ENCODE measurements at regions not wholly inside any gene's neighbourhood (a gene's known extent, or its start where the extent isn't known, plus 50 kb on each side); places are given as distances from the start of the nearest gene placed in this dataset.

GRCh38 chr3:40593351-40593750 lies 68.6 kb downstream of the ZNF621 start:
- ATAC-seq (no peak), DNase-seq (no peak)

GRCh38 chr3:40597441-40597840 lies 72.7 kb downstream of the ZNF621 start:
- ATAC-seq, result no peak
- no peak for DNase-seq

GRCh38 chr3:40598338-40598737 lies 73.6 kb downstream of the ZNF621 start:
- ATAC-seq (no peak), DNase-seq (no peak)

GRCh38 chr3:40598962-40599361 lies 74.2 kb downstream of the ZNF621 start:
- no peak for DNase-seq
- ATAC-seq, result no peak

GRCh38 chr3:40602778-40603385 lies 78.1 kb downstream of the ZNF621 start:
- DNase-seq (no peak), ATAC-seq (no peak)

- DNase-seq, result no peak
- ATAC-seq, result no peak
Observed at GRCh38 chr3:40605960-40606359, 81.2 kb downstream of the ZNF621 start.

DNA sequence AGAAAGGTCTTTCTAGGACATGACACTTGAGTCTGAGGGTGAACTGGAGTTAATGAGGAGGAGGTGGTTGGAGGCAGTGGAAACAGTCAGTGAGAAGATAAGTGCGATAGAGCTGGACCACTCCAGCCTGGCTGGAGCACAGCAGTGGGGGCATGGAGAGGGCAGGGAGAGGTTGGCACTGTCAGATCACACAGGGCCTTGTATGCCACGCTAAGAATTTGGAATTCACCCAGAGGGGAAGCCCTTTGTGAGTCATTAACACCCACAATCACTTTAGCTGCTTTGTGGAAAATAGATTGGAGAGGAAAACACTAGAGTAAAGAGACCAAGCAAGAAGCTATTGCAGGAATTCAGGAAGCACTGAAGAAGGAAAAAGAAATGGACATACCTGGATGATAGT lies 83.3 kb downstream of the ZNF621 start:
- ATAC-seq, result no peak

GRCh38 chr3:40613306-40613705 lies 88.5 kb downstream of the ZNF621 start:
- DNase-seq (no peak), ATAC-seq (no peak)

More for the DNA sequence above, 83.3 kb downstream of the ZNF621 start:
- DNase-seq, result no peak

- no peak for DNase-seq
- no peak for ATAC-seq
Observed at GRCh38 chr3:40615110-40615915, 90.6 kb downstream of the ZNF621 start.

- DNase-seq, result no peak
- no peak for ATAC-seq
Observed at GRCh38 chr3:40615918-40616819, 91.4 kb downstream of the ZNF621 start.

GRCh38 chr3:40617084-40617483 lies 92.3 kb downstream of the ZNF621 start:
- ATAC-seq (no peak), DNase-seq (no peak)

DNA sequence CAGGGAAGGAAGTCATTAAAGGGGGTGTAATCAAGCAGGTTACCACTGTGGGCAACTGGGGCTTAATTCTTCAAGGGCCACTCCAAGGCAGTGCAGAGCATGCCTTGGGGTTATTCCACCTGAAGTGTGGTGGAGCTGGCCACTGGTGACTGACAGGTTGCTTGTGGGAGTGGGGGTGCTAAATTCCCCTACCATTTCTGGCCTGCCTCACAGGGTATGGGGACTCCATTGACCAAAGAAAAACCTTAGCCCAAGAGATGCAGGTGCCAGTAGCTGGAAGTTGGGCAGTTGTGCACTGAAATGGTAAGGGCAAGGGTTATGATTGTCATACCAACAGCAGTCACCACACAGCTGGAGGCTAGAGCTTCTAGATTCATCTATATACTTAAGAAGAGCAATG lies 93.4 kb downstream of the ZNF621 start:
- ATAC-seq (no peak), DNase-seq (no peak)

DNA sequence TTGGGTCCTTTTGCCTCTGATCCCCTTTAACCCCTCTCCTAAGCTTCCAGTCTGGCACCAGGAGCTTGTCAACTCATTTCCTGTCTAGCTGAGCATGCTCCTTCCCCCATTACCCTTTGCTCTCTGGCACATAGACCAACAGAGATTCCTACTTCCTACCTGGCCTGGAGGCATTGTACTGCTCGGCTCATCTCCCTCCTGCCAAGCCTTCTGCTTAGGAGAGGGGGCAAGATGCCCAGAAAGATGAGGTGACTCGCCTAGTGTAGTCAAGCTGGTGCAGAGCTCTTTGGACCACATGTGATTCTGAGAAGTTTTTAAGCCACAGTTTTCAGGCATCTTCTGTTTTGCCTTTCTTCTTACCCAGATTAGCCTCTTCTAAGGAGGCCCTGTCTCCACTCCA lies 95.4 kb downstream of the ZNF621 start:
- ATAC-seq (no peak), DNase-seq (no peak)

GRCh38 chr3:40621252-40621651 lies 96.5 kb downstream of the ZNF621 start:
- DNase-seq, result no peak
- no peak for ATAC-seq

GRCh38 chr3:40623567-40623966 lies 98.8 kb downstream of the ZNF621 start:
- ATAC-seq (peak; percentile 85), DNase-seq (peak; percentile 42)

DNA sequence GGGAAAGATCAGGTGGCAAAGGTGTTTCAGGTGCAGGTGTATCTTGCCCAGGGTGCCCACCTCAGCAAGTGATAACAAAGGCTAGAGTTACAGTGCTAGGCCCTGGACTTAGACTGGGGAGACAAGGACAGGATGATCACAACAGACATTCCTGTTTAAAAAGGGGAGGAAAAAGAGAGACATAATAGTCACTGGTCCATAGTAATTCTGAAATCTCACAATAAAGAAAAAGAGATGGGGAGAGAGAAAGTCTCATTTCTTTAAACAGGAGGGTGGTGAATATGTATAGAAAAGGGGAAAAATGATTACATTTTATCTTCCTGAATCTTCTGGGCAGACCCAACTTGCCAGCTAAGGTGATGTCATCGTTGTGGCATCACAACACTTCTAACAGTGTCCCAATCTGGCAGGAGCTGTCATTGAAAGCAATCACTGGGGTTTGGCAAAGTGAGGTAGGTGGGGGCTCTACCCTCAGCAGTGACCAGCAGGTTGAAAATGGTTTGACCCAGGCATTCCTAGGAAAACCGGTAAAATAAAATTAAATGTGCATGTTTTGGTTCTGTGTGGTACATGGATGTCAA lies 99.5 kb downstream of the ZNF621 start:
- no peak for ATAC-seq
- no peak for DNase-seq

GRCh38 chr3:40627095-40627494 lies 102.3 kb downstream of the ZNF621 start:
- ATAC-seq (no peak), DNase-seq (no peak)

DNA sequence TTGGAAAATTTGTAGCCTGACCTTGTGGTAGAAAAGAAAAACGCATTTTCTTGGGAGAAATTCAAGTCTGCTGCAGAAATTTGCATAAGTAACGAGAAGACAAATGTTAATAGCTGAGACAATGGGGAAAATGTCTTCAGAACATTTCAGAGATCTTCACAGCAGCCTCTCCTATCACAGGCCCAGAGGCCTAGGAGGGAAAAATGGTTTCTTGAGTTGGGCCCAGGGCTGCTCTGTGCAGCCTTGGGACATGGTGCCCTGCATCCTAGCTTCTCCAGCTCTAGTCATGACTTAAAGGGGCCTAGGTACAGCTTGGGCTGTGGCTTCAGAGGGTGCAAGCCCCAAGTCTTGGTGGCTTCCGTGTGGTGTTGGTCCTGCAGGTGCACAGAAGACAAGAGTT lies 104.2 kb downstream of the ZNF621 start:
- DNase-seq, result no peak
- no peak for ATAC-seq

DNA sequence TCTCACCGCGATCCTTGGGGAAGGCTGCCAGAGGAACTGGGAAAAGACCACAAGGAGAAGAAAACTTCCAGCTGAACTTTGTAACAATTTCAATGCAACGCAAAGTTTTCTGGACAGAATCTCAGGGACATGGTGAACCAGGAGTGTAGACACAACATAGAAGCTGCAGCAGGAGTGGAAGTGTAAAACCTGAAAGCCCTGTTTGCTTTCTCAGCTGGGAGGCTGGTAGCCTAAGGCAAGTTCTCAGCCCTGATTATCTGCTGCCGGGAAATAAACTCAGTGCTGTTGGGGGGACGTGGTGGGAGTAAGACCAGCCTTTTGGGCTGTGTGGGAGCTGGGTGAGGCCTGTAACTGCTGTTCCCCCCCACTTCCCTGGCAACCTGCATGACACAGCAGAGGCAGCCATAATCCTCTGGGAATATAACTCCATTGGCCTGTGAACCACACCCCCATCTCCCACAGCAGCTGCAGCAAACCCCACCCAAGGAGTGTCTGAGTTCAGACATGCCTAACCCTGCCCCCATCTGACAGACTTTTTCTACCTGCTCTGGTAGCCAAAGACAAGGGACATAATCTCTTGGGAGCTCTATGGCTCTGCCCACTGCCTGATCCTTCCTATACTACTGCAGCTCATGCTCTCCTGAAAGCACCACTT lies 106.7 kb downstream of the ZNF621 start:
- DNase-seq (no peak), ATAC-seq (no peak)

DNA sequence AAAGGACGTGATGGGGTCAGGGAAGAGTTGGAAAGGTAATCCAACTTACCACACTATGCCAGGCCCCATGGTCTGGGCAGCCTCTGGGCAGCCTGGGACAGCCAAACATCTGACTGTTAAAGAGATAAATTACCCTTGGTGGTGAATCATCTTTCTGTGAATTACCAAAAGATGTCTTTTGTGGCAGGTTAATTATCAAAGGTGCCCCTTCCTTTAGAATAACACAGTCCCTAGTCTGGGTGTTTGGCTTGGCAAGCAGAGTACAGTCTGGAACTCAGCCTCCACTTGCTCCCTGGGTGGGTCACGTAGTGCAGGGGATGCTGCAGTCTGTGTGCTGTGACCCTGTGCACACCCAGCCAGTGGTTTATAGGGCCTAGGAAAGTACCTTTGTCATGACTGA lies 113.1 kb downstream of the ZNF621 start:
- ATAC-seq (no peak), DNase-seq (no peak)

- DNase-seq (no peak), ATAC-seq (no peak)
Observed at GRCh38 chr3:40639006-40639405, 114.2 kb downstream of the ZNF621 start.

DNA sequence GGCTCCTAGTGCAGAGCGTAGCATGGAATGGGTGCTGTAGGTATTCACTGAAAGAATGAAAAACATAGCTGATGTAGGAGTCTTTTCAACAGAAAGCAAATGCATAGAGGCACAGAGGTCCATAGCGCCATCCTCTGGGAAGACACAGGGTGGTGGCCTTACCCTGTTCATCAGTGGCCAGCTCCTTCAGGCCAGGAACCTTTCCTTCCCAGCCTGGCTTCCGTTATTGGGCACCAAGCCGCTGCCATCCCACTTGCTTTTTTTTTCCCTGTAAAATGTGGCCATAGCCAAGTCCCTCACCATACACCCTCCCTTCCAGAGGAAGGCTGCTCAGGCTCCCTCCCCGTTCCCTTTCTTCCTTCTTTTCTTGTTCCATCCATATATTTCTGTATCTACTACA lies 118.1 kb downstream of the ZNF621 start:
- ATAC-seq, result no peak

More for the DNA sequence above, 118.1 kb downstream of the ZNF621 start:
- no peak for DNase-seq

All from stimulated activated naive CD8-positive, alpha-beta T cell treated with anti-CD3 and anti-CD28 coated beads, Interleukin-15, Interleukin-2, amounts not matched to agents 100 U/mL and 50 U/mL, for 24 hours (primary cell).